OCI-LY3 (cell line): ENCODE measurements at regions not wholly inside any gene's neighbourhood (a gene's known extent, or its start where the extent isn't known, plus 50 kb on each side); places are given as distances from the start of the nearest gene placed in this dataset.

Source experiments
- H2AFZ ChIP-seq: fragments of 200-600, 300-600 bp; shearing (Covaris generic); 2 replicates; pipeline ENCODE4 v1.6.0; 2014; ENCODE audit warnings: antibody characterized with exemption, low read depth, low read length
- H3K27ac ChIP-seq: fragments of 200-600, 300-600 bp; sonication (generic); 2 replicates; pipeline ENCODE4 v1.5.1; 2014; ENCODE audit warnings: mild to moderate bottlenecking, low read length, moderate library complexity, mixed read lengths
- H3K27me3 ChIP-seq: fragments of 200-600, 300-600 bp; sonication (generic); 2 replicates; pipeline ENCODE4 v1.6.1; 2014; ENCODE audit warnings: low read depth, low read length, mixed read lengths
- H3K36me3 ChIP-seq: fragments of 200-600, 300-600 bp; sonication (generic); replicated peaks from 2 replicates; pipeline ENCODE3; 2014; ENCODE audit warnings: low read depth, low read length, mixed read lengths
- H3K4me1 ChIP-seq: fragments of 300-600, 200-600 bp; sonication (generic); 2 replicates; pipeline ENCODE4 v1.6.1; 2014; ENCODE audit warnings: low read length, mixed read lengths
- H3K4me2 ChIP-seq: fragments of 200-600, 300-600 bp; sonication (generic); 2 replicates; pipeline ENCODE4 v1.6.1; 2014; ENCODE audit warnings: low read length, mixed read lengths
- H3K4me3 ChIP-seq: fragments of 300-600, 200-600 bp; sonication (generic); 2 replicates; pipeline ENCODE4 v1.5.1; 2014; ENCODE audit warnings: antibody characterized with exemption, mild to moderate bottlenecking, low read length, moderate library complexity
- H3K79me2 ChIP-seq: fragments of 300-600, 200-600 bp; shearing (Covaris generic); 2 replicates; pipeline ENCODE4 v1.6.1; 2014; ENCODE audit warnings: mild to moderate bottlenecking, low read length, mixed read lengths
- H3K9ac ChIP-seq: fragments of 300-600, 200-600 bp; shearing (Covaris generic); 2 replicates; pipeline ENCODE4 v1.6.0; 2014; ENCODE audit warnings: mild to moderate bottlenecking, low read length, moderate library complexity
- H3K9me3 ChIP-seq: fragments of 200-600, 300-600 bp; shearing (Covaris generic); 2 replicates; pipeline ENCODE4 v1.6.1; 2014; ENCODE audit warnings: low read length, mixed read lengths; ENCODE audit not compliant: insufficient read depth
- H4K20me1 ChIP-seq: fragments of 200-600, 300-600 bp; sonication (generic); 2 replicates; pipeline ENCODE4 v1.6.1; 2016; ENCODE audit warnings: low read length, mixed read lengths; ENCODE audit not compliant: insufficient read depth
- CTCF ChIP-seq: fragments of 200-600, 300-600 bp; sonication (generic); IDR thresholded peaks from 2 replicates; pipeline ENCODE4 v1.5.1; 2014; ENCODE audit warnings: antibody characterized with exemption, low read length, low read depth
- EZH2phosphoT487 ChIP-seq: fragments of 200-600 bp; shearing (Covaris generic); IDR thresholded peaks from 2 replicates; pipeline ENCODE4 v1.6.1; 2018; ENCODE audit warnings: antibody characterized with exemption, mixed run types, low read depth

GRCh38 chr12:126791122-126791521 is 1475.8 kb upstream of the TMEM132C start:
- H3K9me3 ChIP-seq: no peaks in the 10 kb centered on the region
- no peak for TF ChIP-seq EZH2phosphoT487
- no peak for TF ChIP-seq CTCF
- H3K4me3 ChIP-seq: no peak overlapping the region
- no peaks in the 10 kb centered on the region for H3K27me3 ChIP-seq
- H3K36me3 ChIP-seq: no peaks in the 10 kb centered on the region
- no peak overlapping the region for H3K9ac ChIP-seq
- H3K4me1 ChIP-seq: no peaks in the 10 kb centered on the region
- H3K4me2 ChIP-seq: no peak overlapping the region
- no peaks in the 10 kb centered on the region for H4K20me1 ChIP-seq
- H3K27ac ChIP-seq: no peak overlapping the region
- no peaks in the 10 kb centered on the region for H3K79me2 ChIP-seq
- H2AFZ ChIP-seq: no peak overlapping the region

GRCh38 chr12:126792411-126792810 is 1474.6 kb upstream of the TMEM132C start:
- H3K9me3 ChIP-seq: no peaks in the 10 kb centered on the region
- no peak overlapping the region for H3K27ac ChIP-seq
- H3K79me2 ChIP-seq: no peaks in the 10 kb centered on the region
- no peak overlapping the region for H3K4me2 ChIP-seq
- H3K4me1 ChIP-seq: no peaks in the 10 kb centered on the region
- H3K36me3 ChIP-seq: no peaks in the 10 kb centered on the region
- H3K27me3 ChIP-seq: no peaks in the 10 kb centered on the region
- no peaks in the 10 kb centered on the region for H4K20me1 ChIP-seq
- TF ChIP-seq EZH2phosphoT487 (no peak), CTCF (no peak)
- H3K9ac ChIP-seq: no peak overlapping the region
- no peak overlapping the region for H2AFZ ChIP-seq
- H3K4me3 ChIP-seq: no peak overlapping the region

GRCh38 chr12:126797525-126797924 is 1469.4 kb upstream of the TMEM132C start:
- Histone ChIP-seq H3K9me3 (no peaks in the 10 kb centered on the region), H3K4me2 (no peak overlapping the region), H3K9ac (no peak overlapping the region), H3K4me3 (no peak overlapping the region), H4K20me1 (no peaks in the 10 kb centered on the region), H3K79me2 (no peaks in the 10 kb centered on the region), H3K27ac (no peak overlapping the region), H3K27me3 (no peaks in the 10 kb centered on the region), H2AFZ (no peak overlapping the region), H3K36me3 (no peaks in the 10 kb centered on the region), H3K4me1 (no peaks in the 10 kb centered on the region)
- no peak for TF ChIP-seq CTCF

GRCh38 chr12:126798449-126798848 is 1468.5 kb upstream of the TMEM132C start:
- Histone ChIP-seq H3K4me2 (no peak overlapping the region), H3K36me3 (no peaks in the 10 kb centered on the region), H4K20me1 (no peaks in the 10 kb centered on the region), H3K9ac (no peak overlapping the region), H3K27ac (no peak overlapping the region), H3K27me3 (no peaks in the 10 kb centered on the region), H3K9me3 (no peaks in the 10 kb centered on the region), H2AFZ (no peak overlapping the region), H3K4me3 (no peak overlapping the region), H3K79me2 (no peaks in the 10 kb centered on the region), H3K4me1 (no peaks in the 10 kb centered on the region)
- TF ChIP-seq CTCF: no peak
- no peak for TF ChIP-seq EZH2phosphoT487
